HG02763 (cell line): ENCODE measurements at regions not wholly inside any gene's neighbourhood (a gene's known extent, or its start where the extent isn't known, plus 50 kb on each side); places are given as distances from the start of the nearest gene placed in this dataset.
"Not testable (repeated sequence)": the region's sequence is repeated elsewhere in the genome, so short reads cannot be mapped to it uniquely, and the experiment has no call there.

Source experiments
- ATAC-seq: cut with Tn5 transposase; IDR thresholded peaks from one replicate; pipeline ENCODE4 v1.9.1; 2021; ENCODE audit warnings: mild to moderate bottlenecking, moderate library complexity; ENCODE audit not compliant: unreplicated experiment

- ATAC-seq, result not testable (repeated sequence)
Observed at GRCh38 chr6:26795474-26796307, 136.1 kb upstream of the ZNF322 start.

GRCh38 chr6:26799903-26800633, 140.5 kb upstream of the ZNF322 start:
- not testable (repeated sequence) for ATAC-seq

- not testable (repeated sequence) for ATAC-seq
Observed at GRCh38 chr6:26803762-26804161, 144.2 kb upstream of the ZNF322 start.

- ATAC-seq, result not testable (repeated sequence)
Observed at GRCh38 chr6:26811486-26812116, 152.1 kb upstream of the ZNF322 start.

GRCh38 chr6:26818640-26819225, 159.2 kb upstream of the ZNF322 start:
- not testable (repeated sequence) for ATAC-seq

- not testable (repeated sequence) for ATAC-seq
Observed at GRCh38 chr6:26827965-26828364, 168.4 kb upstream of the ZNF322 start.

GRCh38 chr6:26829480-26829879, 169.9 kb upstream of the ZNF322 start:
- ATAC-seq, result not testable (repeated sequence)

- ATAC-seq, result not testable (repeated sequence)
Observed at GRCh38 chr6:26830992-26831391, 171.4 kb upstream of the ZNF322 start.

GRCh38 chr6:26835707-26836106, 176.2 kb upstream of the ZNF322 start:
- ATAC-seq, result not testable (repeated sequence)

- not testable (repeated sequence) for ATAC-seq
Observed at GRCh38 chr6:26836657-26837056, 177.1 kb upstream of the ZNF322 start.

GRCh38 chr6:26844823-26845222, 185.3 kb upstream of the ZNF322 start:
- ATAC-seq, result not testable (repeated sequence)

- not testable (repeated sequence) for ATAC-seq
Observed at GRCh38 chr6:26857289-26857688, 197.7 kb upstream of the ZNF322 start.

GRCh38 chr6:26859067-26859770, 199.7 kb upstream of the ZNF322 start:
- ATAC-seq, result not testable (repeated sequence)

GRCh38 chr6:26859771-26860163, 200.2 kb upstream of the ZNF322 start:
- not testable (repeated sequence) for ATAC-seq

- not testable (repeated sequence) for ATAC-seq
Observed at GRCh38 chr6:26861913-26862312, 202.4 kb upstream of the ZNF322 start.

- ATAC-seq, result not testable (repeated sequence)
Observed at GRCh38 chr6:26863641-26864040, 204.1 kb upstream of the ZNF322 start.

GRCh38 chr6:26898785-26899184, 239.2 kb upstream of the ZNF322 start:
- ATAC-seq, result not testable (repeated sequence)

- ATAC-seq, result not testable (repeated sequence)
Observed at GRCh38 chr6:26924206-26924605, 264.7 kb upstream of the ZNF322 start.

GRCh38 chr6:26928190-26928589, 268.6 kb upstream of the ZNF322 start:
- not testable (repeated sequence) for ATAC-seq

- not testable (repeated sequence) for ATAC-seq
Observed at GRCh38 chr6:26937258-26937657, 277.7 kb upstream of the ZNF322 start.
